NK-92 treated with Interleukin-12 subunit alpha and Interleukin-12 subunit beta, amount 100 ng/mL, for 24 hours (cell line): ENCODE measurements at regions not wholly inside any gene's neighbourhood (a gene's known extent, or its start where the extent isn't known, plus 50 kb on each side); places are given as distances from the start of the nearest gene placed in this dataset.
"Not testable (repeated sequence)": the region's sequence is repeated elsewhere in the genome, so short reads cannot be mapped to it uniquely, and the experiment has no call there.

Experiments
- DNase-seq: peaks from one replicate; lab custom pipeline; 2025; lab: John Stamatoyannopoulos, UW

GRCh38 chr12:25876383-25877045 lies 82.0 kb upstream of the RASSF8 start:
- no peak for DNase-seq

DNA sequence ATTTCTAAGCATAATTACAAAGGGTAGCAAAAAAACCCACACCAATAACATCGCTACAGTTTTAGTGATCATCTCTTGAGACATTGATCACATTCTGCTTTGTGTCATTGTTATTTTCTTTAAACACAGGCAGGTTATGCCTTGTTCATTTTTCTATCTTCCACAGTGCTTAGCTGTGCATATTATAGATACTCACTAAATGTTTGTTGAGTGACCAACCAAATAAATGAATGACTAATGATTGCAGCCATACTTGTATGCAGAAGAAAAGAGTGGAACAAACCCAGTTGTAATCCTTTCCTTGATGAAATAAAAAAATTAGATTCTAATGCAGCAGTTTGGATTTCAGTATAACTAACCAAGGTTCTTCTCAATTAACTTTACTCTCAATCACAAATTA lies 81.0 kb upstream of the RASSF8 start:
- DNase-seq: no peak

DNA sequence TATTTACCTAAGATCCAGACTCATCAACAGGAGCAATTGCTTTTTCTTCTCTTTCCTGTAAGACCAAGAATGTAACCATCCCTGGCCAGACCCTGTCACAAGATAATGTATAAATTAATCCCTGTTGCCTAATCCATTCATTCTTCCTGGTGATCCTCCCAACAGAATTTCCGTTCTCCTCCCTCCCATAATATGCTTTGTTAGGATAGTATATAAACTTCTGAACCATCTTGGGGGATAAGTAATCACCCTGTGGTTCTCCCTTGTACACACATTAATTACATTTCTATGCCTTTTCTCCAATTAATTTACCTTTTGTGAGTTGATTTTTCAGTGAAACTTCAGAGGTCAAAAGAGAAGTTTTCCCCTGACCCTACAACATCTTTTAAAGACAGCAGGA lies 76.2 kb upstream of the RASSF8 start:
- no peak for DNase-seq

DNA sequence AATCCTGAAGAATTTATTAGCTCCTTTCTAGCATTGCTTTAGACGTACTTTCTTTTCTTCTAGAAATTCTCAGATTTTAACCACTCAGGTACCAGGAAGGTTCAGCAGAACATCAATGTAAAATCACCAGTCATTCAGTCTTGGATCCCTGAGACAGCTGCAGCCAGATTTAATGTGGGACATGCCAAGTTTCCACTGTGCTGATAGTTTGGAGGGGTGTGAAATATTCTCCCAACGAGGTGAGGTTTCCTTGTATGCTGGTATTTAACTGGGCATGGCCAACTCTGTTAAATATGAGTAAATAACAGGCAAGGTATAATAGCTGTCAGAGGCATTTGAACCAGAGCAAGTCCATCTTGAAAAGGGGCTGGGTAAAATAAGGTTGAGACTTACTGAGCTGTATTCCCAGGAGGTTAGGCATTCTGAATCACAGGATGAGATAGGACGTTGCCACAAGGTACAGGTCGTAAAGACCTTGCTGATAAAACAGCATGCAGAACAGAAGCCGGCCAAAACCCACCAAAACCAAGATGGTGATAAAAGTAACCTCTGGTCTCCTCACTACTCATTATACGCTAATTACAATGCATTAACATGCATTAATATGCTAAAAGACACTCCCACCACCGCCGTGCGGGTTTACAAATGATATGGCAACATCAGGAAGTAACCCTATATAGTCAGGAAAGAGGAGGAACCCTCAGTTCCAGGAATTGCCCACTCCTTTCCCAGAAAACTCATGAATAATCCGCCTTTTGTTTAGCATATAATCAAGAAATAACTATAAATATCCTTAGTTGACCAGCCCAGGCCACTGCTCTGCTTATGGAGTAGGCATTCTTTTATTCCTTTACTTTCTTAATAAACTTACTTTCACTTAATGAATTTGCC lies 75.2 kb upstream of the RASSF8 start:
- DNase-seq: no peak

GRCh38 chr12:25884024-25884919 lies 74.2 kb upstream of the RASSF8 start:
- DNase-seq: no peak

GRCh38 chr12:25884920-25885234 lies 73.6 kb upstream of the RASSF8 start:
- DNase-seq: no peak

DNA sequence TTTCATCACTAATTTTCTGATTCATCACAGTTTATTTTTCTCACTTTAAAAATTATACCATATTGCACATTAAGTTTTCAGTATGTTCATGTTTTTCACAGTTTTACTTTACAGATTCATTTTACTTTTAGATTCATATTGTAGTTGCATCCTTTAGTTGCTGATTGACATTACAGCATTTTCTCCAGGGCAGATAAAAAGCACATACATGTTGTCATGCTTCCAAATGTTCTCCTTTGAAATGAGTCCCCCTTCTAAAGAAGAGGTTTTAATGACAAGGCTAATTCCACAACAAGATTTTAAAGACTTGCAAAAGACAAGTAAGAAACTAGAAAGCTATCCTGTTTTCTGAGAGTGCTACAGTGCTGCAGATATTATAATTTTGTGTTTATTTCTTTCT lies 72.1 kb upstream of the RASSF8 start:
- DNase-seq: no peak

DNA sequence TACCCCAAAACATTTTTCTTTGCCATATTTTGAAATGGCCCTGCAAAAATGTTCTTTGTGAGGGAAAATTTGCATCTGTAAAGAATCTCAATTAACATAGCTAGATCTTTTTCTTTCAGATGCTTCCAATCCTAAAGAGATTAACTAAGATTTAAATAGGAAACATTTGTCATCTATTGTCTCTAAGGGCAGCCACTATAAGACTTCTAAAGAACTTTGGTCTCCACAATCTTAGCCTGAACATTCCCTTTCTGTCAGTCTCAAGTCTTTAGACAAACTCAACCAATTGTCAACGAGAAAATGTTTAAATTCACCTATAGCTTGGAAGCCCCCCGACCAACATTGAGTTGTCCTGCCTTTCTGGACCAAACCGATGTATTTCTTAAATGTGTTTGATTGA lies 71.1 kb upstream of the RASSF8 start:
- no peak for DNase-seq

- DNase-seq: no peak
Measured at GRCh38 chr12:25889185-25889584, 69.3 kb upstream of the RASSF8 start.

DNA sequence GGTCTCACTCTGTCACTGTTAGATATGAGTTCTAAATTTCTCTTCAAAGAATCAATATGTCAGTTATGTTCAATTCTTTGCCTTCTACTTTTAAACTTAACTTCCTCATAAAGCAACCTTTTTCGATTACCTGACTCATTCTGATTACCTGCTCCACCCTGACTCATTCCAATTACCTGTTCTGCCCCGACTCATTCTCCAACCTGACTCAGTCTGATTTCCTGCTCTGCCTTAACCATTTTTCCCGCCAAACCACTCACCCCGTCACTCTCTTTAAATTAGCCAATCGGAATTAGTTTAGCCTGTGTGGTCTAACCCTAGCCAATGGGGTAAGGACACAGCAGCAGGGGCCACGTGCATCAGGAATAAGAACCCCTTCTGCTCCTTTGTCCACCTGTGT lies 67.4 kb upstream of the RASSF8 start:
- not testable (repeated sequence) for DNase-seq

- no peak for DNase-seq
Measured at GRCh38 chr12:25894759-25895158, 63.7 kb upstream of the RASSF8 start.

- DNase-seq: no peak
Measured at GRCh38 chr12:25896981-25897380, 61.5 kb upstream of the RASSF8 start.

GRCh38 chr12:25903603-25904245 lies 54.8 kb upstream of the RASSF8 start:
- no peak for DNase-seq

- DNase-seq: no peak
Measured at GRCh38 chr12:25904442-25904841, 54.0 kb upstream of the RASSF8 start.

- no peak for DNase-seq
Measured at GRCh38 chr12:25906651-25907340, 51.7 kb upstream of the RASSF8 start.
